ENCODE measurements at regions not wholly inside any gene's neighbourhood (a gene's known extent, or its start where the extent isn't known, plus 50 kb on each side); places are given as distances from the start of the nearest gene placed in this dataset.

- no peaks in the 10 kb centered on the region for H3K9me3 ChIP-seq
- CTCF ChIA-PET, result no interaction called here
- POLR2A ChIA-PET, result no interaction called here
- no peak overlapping the region for H3K27ac ChIP-seq (ENCODE audit: low read depth in 2 of 2, low read length in 1 of 2)
- H3K27me3 ChIP-seq (ENCODE audit: insufficient read depth), result no peaks in the 10 kb centered on the region
- H4K20me1 ChIP-seq (ENCODE audit: insufficient read depth), result no peaks in the 10 kb centered on the region
- no peaks in the 10 kb centered on the region for H3K9me2 ChIP-seq
- no peak for DNase-seq
- H3K4me3 ChIP-seq (ENCODE audit: low read depth in 2 of 2, low read length in 1 of 2), result no peak overlapping the region
- no peak overlapping the region for H3K9ac ChIP-seq
- H3K36me3 ChIP-seq (replicated peaks in 1 of 2; ENCODE audit: control insufficient read depth in 1 of 2, insufficient read depth in 2 of 2, low read length in 1 of 2), result no peaks in the 10 kb centered on the region
- no peaks in the 10 kb centered on the region for H3K79me2 ChIP-seq (ENCODE audit: insufficient read depth)
- no peak overlapping the region for H2AFZ ChIP-seq (ENCODE audit: low read depth)
- WGBS (ENCODE audit: low lambda C conversion rate), result 92% methylated on average over 1 of the region's 1 CpG
- no peaks in the 10 kb centered on the region for H3K4me1 ChIP-seq (ENCODE audit: control insufficient read depth in 1 of 2, insufficient read depth in 2 of 2, low read depth in 1 of 2, low read length in 1 of 2)
- no peak for TF ChIP-seq MAX (IDR thresholded peaks at IDR 0.05; ENCODE audit: low read depth)
- no peak for TF ChIP-seq RXRA (IDR thresholded peaks at IDR 0.05; ENCODE audit: borderline replicate concordance, low read depth)
- TF ChIP-seq, protein P1, sequence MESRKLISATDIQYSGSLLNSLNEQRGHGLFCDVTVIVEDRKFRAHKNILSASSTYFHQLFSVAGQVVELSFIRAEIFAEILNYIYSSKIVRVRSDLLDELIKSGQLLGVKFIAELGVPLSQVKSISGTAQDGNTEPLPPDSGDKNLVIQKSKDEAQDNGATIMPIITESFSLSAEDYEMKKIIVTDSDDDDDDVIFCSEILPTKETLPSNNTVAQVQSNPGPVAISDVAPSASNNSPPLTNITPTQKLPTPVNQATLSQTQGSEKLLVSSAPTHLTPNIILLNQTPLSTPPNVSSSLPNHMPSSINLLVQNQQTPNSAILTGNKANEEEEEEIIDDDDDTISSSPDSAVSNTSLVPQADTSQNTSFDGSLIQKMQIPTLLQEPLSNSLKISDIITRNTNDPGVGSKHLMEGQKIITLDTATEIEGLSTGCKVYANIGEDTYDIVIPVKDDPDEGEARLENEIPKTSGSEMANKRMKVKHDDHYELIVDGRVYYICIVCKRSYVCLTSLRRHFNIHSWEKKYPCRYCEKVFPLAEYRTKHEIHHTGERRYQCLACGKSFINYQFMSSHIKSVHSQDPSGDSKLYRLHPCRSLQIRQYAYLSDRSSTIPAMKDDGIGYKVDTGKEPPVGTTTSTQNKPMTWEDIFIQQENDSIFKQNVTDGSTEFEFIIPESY (IDR thresholded peaks at IDR 0.05; ENCODE audit: borderline replicate concordance, low read depth), result no peak
- no peak for TF ChIP-seq RCOR1 (IDR thresholded peaks at IDR 0.05; ENCODE audit: low read length)
- no peak for TF ChIP-seq TCF12 (IDR thresholded peaks at IDR 0.05)
- no peak for TF ChIP-seq SMC3 (IDR thresholded peaks at IDR 0.05; ENCODE audit: low read depth, low read length)
- TF ChIP-seq YY1 (IDR thresholded peaks at IDR 0.05; ENCODE audit: low read depth), result no peak
- TF ChIP-seq GATA2 (CRISPR knock-in tag; IDR thresholded peaks at IDR 0.05), result no peak
- no peak for TF ChIP-seq NFIC (IDR thresholded peaks at IDR 0.05; ENCODE audit: borderline replicate concordance)
- no peak for TF ChIP-seq FOSL2 (IDR thresholded peaks at IDR 0.05; ENCODE audit: borderline replicate concordance, low read depth)
- no peak overlapping the region for H3K4me2 ChIP-seq
- peaks cover 16% of the 10 kb centered on the region for H3F3A ChIP-seq (replicated peaks; ENCODE audit: insufficient read depth)
Measured at GRCh38 chr3:152113413-152113812, 155.3 kb upstream of the MBNL1 start.

DNA sequence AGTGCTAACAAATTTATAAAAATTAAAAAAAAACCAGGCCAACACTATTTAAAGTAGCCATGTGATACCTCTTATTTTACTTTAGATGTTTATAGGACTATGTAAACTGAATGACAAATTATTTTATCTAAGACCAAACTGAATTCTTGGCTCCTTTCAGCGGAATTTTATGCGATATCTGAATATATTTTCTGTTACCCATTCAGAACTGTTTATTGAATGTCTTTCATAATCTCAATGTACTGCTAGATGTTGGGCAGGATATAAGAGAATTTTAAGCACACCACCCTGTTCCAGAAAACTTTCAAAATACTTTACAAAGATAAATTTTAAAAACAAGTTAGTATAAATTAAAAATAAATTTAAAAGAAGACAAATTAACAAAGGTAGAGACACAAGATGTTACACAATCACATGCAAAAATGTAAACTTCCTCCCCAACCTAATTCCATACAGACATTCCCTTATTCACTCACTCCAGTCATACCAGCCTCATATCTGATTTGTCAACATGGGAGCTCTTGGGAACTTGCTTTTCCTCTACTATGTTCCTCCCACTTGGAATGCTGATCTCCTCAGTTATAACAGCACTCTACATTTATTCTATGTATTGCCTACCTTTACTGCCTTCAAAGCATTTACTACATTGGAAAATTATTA, 154.6 kb upstream of the MBNL1 start:
- no peaks in the 10 kb centered on the region for H3K9me3 ChIP-seq
- TF ChIP-seq RCOR1 (IDR thresholded peaks at IDR 0.05; ENCODE audit: low read length) (no peak), SIN3A (IDR thresholded peaks at IDR 0.05; ENCODE audit: borderline replicate concordance, low read depth, low read length) (no peak), ELF1 (IDR thresholded peaks at IDR 0.05) (no peak), TEAD4 (IDR thresholded peaks at IDR 0.05; ENCODE audit: borderline replicate concordance, insufficient read depth) (no peak), GATA2 (CRISPR knock-in tag; IDR thresholded peaks at IDR 0.05) (no peak), FOXM1 (IDR thresholded peaks at IDR 0.05; ENCODE audit: low read depth) (no peak), EP300 (IDR thresholded peaks at IDR 0.05; ENCODE audit: borderline replicate concordance in 1 of 2, low read depth in 1 of 2, low read length in 1 of 2) (no peak), EZH2phosphoT487 (IDR thresholded peaks at IDR 0.05; ENCODE audit: borderline replicate concordance, low read depth) (no peak), NFIC (IDR thresholded peaks at IDR 0.05; ENCODE audit: borderline replicate concordance) (no peak)
- TF ChIP-seq, protein P2, sequence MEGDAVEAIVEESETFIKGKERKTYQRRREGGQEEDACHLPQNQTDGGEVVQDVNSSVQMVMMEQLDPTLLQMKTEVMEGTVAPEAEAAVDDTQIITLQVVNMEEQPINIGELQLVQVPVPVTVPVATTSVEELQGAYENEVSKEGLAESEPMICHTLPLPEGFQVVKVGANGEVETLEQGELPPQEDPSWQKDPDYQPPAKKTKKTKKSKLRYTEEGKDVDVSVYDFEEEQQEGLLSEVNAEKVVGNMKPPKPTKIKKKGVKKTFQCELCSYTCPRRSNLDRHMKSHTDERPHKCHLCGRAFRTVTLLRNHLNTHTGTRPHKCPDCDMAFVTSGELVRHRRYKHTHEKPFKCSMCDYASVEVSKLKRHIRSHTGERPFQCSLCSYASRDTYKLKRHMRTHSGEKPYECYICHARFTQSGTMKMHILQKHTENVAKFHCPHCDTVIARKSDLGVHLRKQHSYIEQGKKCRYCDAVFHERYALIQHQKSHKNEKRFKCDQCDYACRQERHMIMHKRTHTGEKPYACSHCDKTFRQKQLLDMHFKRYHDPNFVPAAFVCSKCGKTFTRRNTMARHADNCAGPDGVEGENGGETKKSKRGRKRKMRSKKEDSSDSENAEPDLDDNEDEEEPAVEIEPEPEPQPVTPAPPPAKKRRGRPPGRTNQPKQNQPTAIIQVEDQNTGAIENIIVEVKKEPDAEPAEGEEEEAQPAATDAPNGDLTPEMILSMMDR (IDR thresholded peaks at IDR 0.05), result no peak
- TF ChIP-seq, protein P3, sequence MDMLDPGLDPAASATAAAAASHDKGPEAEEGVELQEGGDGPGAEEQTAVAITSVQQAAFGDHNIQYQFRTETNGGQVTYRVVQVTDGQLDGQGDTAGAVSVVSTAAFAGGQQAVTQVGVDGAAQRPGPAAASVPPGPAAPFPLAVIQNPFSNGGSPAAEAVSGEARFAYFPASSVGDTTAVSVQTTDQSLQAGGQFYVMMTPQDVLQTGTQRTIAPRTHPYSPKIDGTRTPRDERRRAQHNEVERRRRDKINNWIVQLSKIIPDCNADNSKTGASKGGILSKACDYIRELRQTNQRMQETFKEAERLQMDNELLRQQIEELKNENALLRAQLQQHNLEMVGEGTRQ (IDR thresholded peaks at IDR 0.05; ENCODE audit: borderline replicate concordance, low read depth, low read length), result no peak
- ChIA-PET POLR2A (no interaction called here), CTCF (no interaction called here)
- DNase-seq, result no peak
- WGBS (ENCODE audit: low lambda C conversion rate), result 79% methylated on average over 2 of the region's 2 CpGs
- no peaks in the 10 kb centered on the region for H3K27me3 ChIP-seq (ENCODE audit: insufficient read depth)
- H3K4me2 ChIP-seq, result no peak overlapping the region
- H4K20me1 ChIP-seq (ENCODE audit: insufficient read depth), result no peaks in the 10 kb centered on the region
- peaks cover 22% of the 10 kb centered on the region for H3F3A ChIP-seq (replicated peaks; ENCODE audit: insufficient read depth)
- H2AFZ ChIP-seq (ENCODE audit: low read depth), result peak overlapping the region; percentile 35; the same call in 1 of the 2 replicates
- H3K4me1 ChIP-seq (ENCODE audit: control insufficient read depth in 1 of 2, insufficient read depth in 2 of 2, low read depth in 1 of 2, low read length in 1 of 2), result no peaks in the 10 kb centered on the region
- no peaks in the 10 kb centered on the region for H3K79me2 ChIP-seq (ENCODE audit: insufficient read depth)
- no peak overlapping the region for H3K4me3 ChIP-seq (ENCODE audit: low read depth in 2 of 2, low read length in 1 of 2)
- no peaks in the 10 kb centered on the region for H3K36me3 ChIP-seq (replicated peaks in 1 of 2; ENCODE audit: control insufficient read depth in 1 of 2, insufficient read depth in 2 of 2, low read length in 1 of 2)
- no peak overlapping the region for H3K9ac ChIP-seq
- no peaks in the 10 kb centered on the region for H3K9me2 ChIP-seq
- H3K27ac ChIP-seq (ENCODE audit: low read depth in 2 of 2, low read length in 1 of 2), result no peak overlapping the region
